H1 (cell line): ENCODE measurements at regions not wholly inside any gene's neighbourhood (a gene's known extent, or its start where the extent isn't known, plus 50 kb on each side); places are given as distances from the start of the nearest gene placed in this dataset.

ENCODE experiments used
- CTCF ChIA-PET: fragments of 300-600 bp; sonication (Branson Sonifier 250); formaldehyde crosslinking; loops from one replicate; lab custom pipeline; 2021; ENCODE audit not compliant: partially characterized antibody; lab: Charles Lee
- POLR2A ChIA-PET: fragments of 300-600 bp; sonication (Branson Sonifier 250); formaldehyde crosslinking; loops from one replicate; lab custom pipeline; 2021; ENCODE audit warnings: inconsistent platforms; ENCODE audit not compliant: partially characterized antibody; lab: Charles Lee
- DNase-seq, 2 experiments: peaks; one replicate each; pipeline versions ENCODE4 v3.0.0 to v3.0.0-alpha.2; 2010 to 2022; ENCODE audit warnings: low spot score in 2 of 2, low read depth in 1 of 2, mixed read lengths in 1 of 2
- FAIRE-seq: peaks from 2 replicates; lab custom pipeline; 2011; peaks lifted over from hg19 to GRCh38; lab: Jason Lieb, UNC
- H2AFZ ChIP-seq: 2 replicates; pipeline ENCODE4 v1.8.1; 2012; ENCODE audit warnings: low read length, inconsistent platforms
- H2AK5ac ChIP-seq: 2 replicates; pipeline ENCODE4 v1.6.1; 2013; ENCODE audit warnings: low read depth, low read length
- H2BK120ac ChIP-seq: replicated peaks from 2 replicates; pipeline ENCODE3; 2013; ENCODE audit warnings: low read depth, low read length, inconsistent platforms
- H2BK12ac ChIP-seq: 2 replicates; pipeline ENCODE4 v1.6.1; 2013; ENCODE audit warnings: low read depth, low read length
- H2BK15ac ChIP-seq: 2 replicates; pipeline ENCODE4 v1.6.1; 2013; ENCODE audit warnings: low read length
- H2BK20ac ChIP-seq: 2 replicates; pipeline ENCODE4 v1.6.1; 2013; ENCODE audit warnings: low read length
- H2BK5ac ChIP-seq: 2 replicates; pipeline ENCODE4 v1.6.1; 2013; ENCODE audit warnings: low read depth, low read length
- H3K14ac ChIP-seq: 2 replicates; pipeline ENCODE4 v1.6.1; 2013; ENCODE audit warnings: inconsistent platforms; ENCODE audit not compliant: insufficient read length
- H3K18ac ChIP-seq: 2 replicates; pipeline ENCODE4 v1.6.1; 2013; ENCODE audit warnings: low read length; ENCODE audit errors: extremely low read depth
- H3K23ac ChIP-seq: 2 replicates; pipeline ENCODE4 v1.6.1; 2013; ENCODE audit warnings: inconsistent platforms; ENCODE audit not compliant: insufficient read length
- H3K23me2 ChIP-seq: 2 replicates; pipeline ENCODE4 v1.6.1; 2013; ENCODE audit warnings: low read depth, low read length
- H3K27ac ChIP-seq: 2 replicates; pipeline ENCODE4 v1.6.1; 2011; ENCODE audit warnings: low read depth, low read length, inconsistent platforms
- H3K27me3 ChIP-seq, 4 experiments: replicated peaks in 1 of 4; 1 replicate in 1 of 4; 2 replicates in 3 of 4; pipeline versions ENCODE4 v1.6.1 to v1.8.1; 2011 to 2013; ENCODE audit warnings: low read length in 3 of 4, mild to moderate bottlenecking in 3 of 4, inconsistent platforms in 2 of 4, mixed read lengths in 2 of 4, moderate library complexity in 1 of 4; ENCODE audit not compliant: control insufficient read depth in 3 of 4, insufficient read depth in 3 of 4; ENCODE audit errors: extremely low read depth in 1 of 4
- H3K36me3 ChIP-seq, 4 experiments: 2 replicates each; pipeline versions ENCODE4 v1.6.1 to v1.8.1; 2011 to 2013; ENCODE audit warnings: mild to moderate bottlenecking in 4 of 4, low read length in 3 of 4, moderate library complexity in 2 of 4, control low read depth in 1 of 4, inconsistent platforms in 1 of 4; ENCODE audit not compliant: insufficient read depth in 4 of 4, control insufficient read depth in 2 of 4
- H3K4ac ChIP-seq: replicated peaks from 2 replicates; pipeline ENCODE3; 2013; ENCODE audit warnings: low read length, low read depth, mixed read lengths, inconsistent platforms; ENCODE audit not compliant: insufficient read length
- H3K4me1 ChIP-seq, 4 experiments: replicated peaks in 1 of 4; 1 replicate in 1 of 4; 2 replicates in 3 of 4; pipeline versions ENCODE4 v1.6.1 to v1.8.1; 2011 to 2013; ENCODE audit warnings: low read length in 3 of 4, inconsistent platforms in 2 of 4, mixed read lengths in 1 of 4; ENCODE audit not compliant: insufficient read depth in 4 of 4, control insufficient read depth in 3 of 4
- H3K4me2 ChIP-seq, 2 experiments: 2 replicates each; pipeline versions ENCODE4 v1.6.1 to v1.8.1; 2011 to 2013; ENCODE audit warnings: low read depth in 2 of 2, low read length in 2 of 2, control low read depth in 1 of 2, inconsistent platforms in 1 of 2, mild to moderate bottlenecking in 1 of 2; ENCODE audit not compliant: insufficient read depth in 1 of 2
- H3K4me3 ChIP-seq, 4 experiments: fragments of 200-600, 300-600 bp in 1 of 4; sonication (generic), shearing (Covaris generic), sonication (Bioruptor Twin) in 1 of 4; 2 replicates each; pipeline versions ENCODE4 v1.5.1 to v1.8.1; 2011 to 2016; ENCODE audit warnings: low read length in 4 of 4, low read depth in 3 of 4, control low read depth in 2 of 4, inconsistent platforms in 2 of 4, mild to moderate bottlenecking in 2 of 4, mixed read lengths in 1 of 4, moderate library complexity in 1 of 4; ENCODE audit not compliant: insufficient read depth in 2 of 4; ENCODE audit errors: extremely low read depth in 1 of 4
- H3K56ac ChIP-seq: replicated peaks from 2 replicates; pipeline ENCODE3; 2013; ENCODE audit warnings: low read depth, mild to moderate bottlenecking, mixed read lengths, low read length, inconsistent platforms; ENCODE audit not compliant: insufficient read length
- H3K79me1 ChIP-seq: 2 replicates; pipeline ENCODE4 v1.6.1; 2013; ENCODE audit warnings: low read depth, low read length, control low read depth
- H3K79me2 ChIP-seq, 2 experiments: 2 replicates each; pipeline versions ENCODE4 v1.6.1 to v1.8.1; 2012 to 2013; ENCODE audit warnings: low read length in 2 of 2, mild to moderate bottlenecking in 2 of 2, inconsistent platforms in 1 of 2; ENCODE audit not compliant: insufficient read depth in 2 of 2, control insufficient read depth in 1 of 2
- H3K9ac ChIP-seq, 4 experiments: replicated peaks in 1 of 4; 1 replicate in 1 of 4; 2 replicates in 3 of 4; pipeline versions ENCODE4 v1.6.1 to v1.8.1; 2011 to 2013; ENCODE audit warnings: low read depth in 3 of 4, low read length in 3 of 4, control low read depth in 2 of 4, mild to moderate bottlenecking in 2 of 4, moderate library complexity in 2 of 4, inconsistent platforms in 1 of 4; ENCODE audit errors: extremely low read depth in 1 of 4
- H3K9me3 ChIP-seq, 2 experiments: 2 replicates each; pipeline versions ENCODE4 v1.6.1 to v1.8.1; 2012 to 2013; ENCODE audit warnings: mild to moderate bottlenecking in 2 of 2, moderate library complexity in 2 of 2, control low read depth in 1 of 2, inconsistent platforms in 1 of 2, low read depth in 1 of 2, low read length in 1 of 2, mixed read lengths in 1 of 2; ENCODE audit not compliant: insufficient read depth in 2 of 2
- H4K20me1 ChIP-seq, 2 experiments: replicated peaks in 1 of 2; 2 replicates each; pipeline versions ENCODE3 to v1.8.1; 2011 to 2013; ENCODE audit warnings: inconsistent platforms in 2 of 2, low read length in 2 of 2, mild to moderate bottlenecking in 1 of 2; ENCODE audit not compliant: insufficient read depth in 2 of 2, control insufficient read depth in 1 of 2
- H4K5ac ChIP-seq: 2 replicates; pipeline ENCODE4 v1.6.1; 2013; ENCODE audit warnings: low read length, low read depth, mixed read lengths, inconsistent platforms; ENCODE audit not compliant: insufficient read length
- H4K8ac ChIP-seq: 2 replicates; pipeline ENCODE4 v1.8.0; 2013; ENCODE audit warnings: mild to moderate bottlenecking, moderate library complexity, low read length, inconsistent platforms; ENCODE audit not compliant: insufficient read depth; ENCODE audit errors: extremely low read depth
- H4K91ac ChIP-seq: replicated peaks from 2 replicates; pipeline ENCODE3; 2013; ENCODE audit warnings: low read length, mixed read lengths, inconsistent platforms; ENCODE audit not compliant: insufficient read length
- CHD2 ChIP-seq: IDR thresholded peaks from 2 replicates; pipeline ENCODE4 v1.6.1; 2012; ENCODE audit warnings: low read length, improper control_type of control experiment
- EP300 ChIP-seq, 2 experiments: IDR thresholded peaks; 1 replicate in 1 of 2; 2 replicates in 1 of 2; pipeline ENCODE4 v1.6.1; 2011 to 2012; ENCODE audit warnings: low read depth in 2 of 2, low read length in 2 of 2, mild to moderate bottlenecking in 2 of 2, borderline replicate concordance in 1 of 2, inconsistent platforms in 1 of 2, moderate library complexity in 1 of 2
- WGBS, 2 experiments: shearing (Covaris generic) in 1 of 2; methylation state at CpG; one replicate each; pipeline versions ENCODE4 v1.1.6 to v1.1.7; 2013 to 2015; ENCODE audit warnings: low lambda C conversion rate in 2 of 2, mixed read lengths in 2 of 2, inconsistent platforms in 1 of 2, low coverage in 1 of 2, missing lambda C conversion rate in 1 of 2; ENCODE audit not compliant: insufficient replicate concordance in 2 of 2, insufficient coverage in 1 of 2, insufficient read length in 1 of 2; ENCODE audit errors: extremely low coverage in 1 of 2, missing lambda C conversion rate in 1 of 2; 5-methylcytosine and 5-hydroxymethylcytosine counted together

GRCh38 chrX:20418379-20419150, 151.9 kb upstream of the RPS6KA3 start:
- Histone ChIP-seq H3K4ac (no peak overlapping the region), H3K23ac (no peak overlapping the region), H2AK5ac (no peak overlapping the region), H4K20me1 (no peaks in the 10 kb centered on the region), H3K4me3 (no peak overlapping the region), H4K91ac (no peak overlapping the region), H3K14ac (no peak overlapping the region), H2BK20ac (no peak overlapping the region), H3K9ac (no peak overlapping the region), H3K18ac (no peak overlapping the region), H2BK15ac (no peak overlapping the region), H3K56ac (no peak overlapping the region), H2BK12ac (no peak overlapping the region), H3K4me1 (no peaks in the 10 kb centered on the region), H4K8ac (no peak overlapping the region), H2BK5ac (no peak overlapping the region), H3K79me1 (no peaks in the 10 kb centered on the region), H3K23me2 (no peaks in the 10 kb centered on the region), H3K79me2 (no peaks in the 10 kb centered on the region), H4K5ac (no peak overlapping the region), H3K36me3 (no peaks in the 10 kb centered on the region), H3K27ac (no peak overlapping the region), H2BK120ac (no peak overlapping the region), H3K4me2 (no peak overlapping the region), H2AFZ (no peak overlapping the region), H3K27me3 (no peaks in the 10 kb centered on the region), H3K9me3 (no peaks in the 10 kb centered on the region)
- ChIA-PET POLR2A (no interaction called here), CTCF (interaction anchor here (1.0 kb wide), 1 partner anchor 99 kb away, joined by 3 read pairs; no protein-coding TSS in a partner anchor)
- no peak for TF ChIP-seq CHD2
- no peak for TF ChIP-seq EP300 (IDR thresholded peaks at IDR 0.05; ENCODE audit: borderline replicate concordance in 1 of 2, low read depth in 2 of 2, low read length in 2 of 2)
- WGBS, 2 experiments: 82% methylated on average over 6 of the region's 9 CpGs; no CpG with 5 or more reads in 1 of the 2 experiments
- DNase-seq (no peak), FAIRE-seq (no peak)
